Common myeloid progenitor, CD34-positive (primary cell): ENCODE measurements at regions not wholly inside any gene's neighbourhood (a gene's known extent, or its start where the extent isn't known, plus 50 kb on each side); places are given as distances from the start of the nearest gene placed in this dataset.
A peak's percentile ranks its signal among the peaks of the same experiment; 100 is the strongest.

ENCODE experiments used
- CTCF ChIA-PET: fragments of 350-600 bp; sonication (Branson Sonifier 250); formaldehyde crosslinking; loops from one replicate; lab custom pipeline; 2021; ENCODE audit warnings: antibody characterized with exemption; lab: Charles Lee
- POLR2A ChIA-PET: fragments of 350-600 bp; sonication (Branson Sonifier 250); formaldehyde crosslinking; loops from one replicate; lab custom pipeline; 2021; ENCODE audit warnings: antibody characterized with exemption; lab: Charles Lee
- DNase-seq, 3 donors: peaks; one replicate each; pipeline versions ENCODE4 v3.0.0 to v3.0.0-alpha.2; 2013
- H3K27ac ChIP-seq, 2 experiments: 1 replicate in 1 of 2; 2 replicates in 1 of 2; pipeline ENCODE4 v1.7.0; 2013; ENCODE audit warnings: inconsistent platforms in 2 of 2, low read length in 2 of 2, mild to moderate bottlenecking in 2 of 2, low read depth in 1 of 2, moderate library complexity in 1 of 2; ENCODE audit not compliant: severe bottlenecking in 2 of 2, insufficient read depth in 1 of 2, poor library complexity in 1 of 2
- H3K27me3 ChIP-seq, 5 experiments: replicated peaks in 2 of 5; 1 replicate in 3 of 5; 2 replicates in 2 of 5; pipeline versions ENCODE4 v1.6.1 to v1.7.0; 2013; ENCODE audit warnings: low read length in 4 of 5, mild to moderate bottlenecking in 2 of 5, moderate library complexity in 2 of 5, inconsistent platforms in 1 of 5; ENCODE audit not compliant: insufficient read depth in 5 of 5, control insufficient read depth in 4 of 5
- H3K36me3 ChIP-seq, 4 experiments: 1 replicate in 2 of 4; 2 replicates in 2 of 4; pipeline versions ENCODE4 v1.6.1 to v1.7.0; 2013; ENCODE audit warnings: low read length in 3 of 4, control low read depth in 1 of 4, mild to moderate bottlenecking in 1 of 4; ENCODE audit not compliant: control insufficient read depth in 4 of 4, insufficient read depth in 4 of 4
- H3K4me1 ChIP-seq, 4 experiments: 1 replicate in 3 of 4; 2 replicates in 1 of 4; pipeline versions ENCODE4 v1.6.1 to v1.7.1; 2013; ENCODE audit warnings: low read length in 3 of 4, mild to moderate bottlenecking in 3 of 4, control low read depth in 1 of 4, inconsistent platforms in 1 of 4, moderate library complexity in 1 of 4; ENCODE audit not compliant: control insufficient read depth in 4 of 4, insufficient read depth in 4 of 4; ENCODE audit errors: control extremely low read depth in 1 of 4
- H3K4me3 ChIP-seq, 7 experiments: 1 replicate in 4 of 7; 2 replicates in 3 of 7; pipeline versions ENCODE4 v1.5.1 to v1.7.0; 2013; ENCODE audit warnings: mild to moderate bottlenecking in 7 of 7, low read length in 6 of 7, moderate library complexity in 6 of 7, inconsistent platforms in 2 of 7, low read depth in 2 of 7, control low read depth in 1 of 7; ENCODE audit not compliant: insufficient read depth in 4 of 7, control insufficient read depth in 1 of 7; ENCODE audit errors: extremely low read depth in 1 of 7
- H3K9me3 ChIP-seq, 5 experiments: 1 replicate in 4 of 5; 2 replicates in 1 of 5; pipeline versions ENCODE4 v1.6.1 to v1.7.1; 2013; ENCODE audit warnings: low read length in 4 of 5, mild to moderate bottlenecking in 2 of 5, inconsistent platforms in 1 of 5, low read depth in 1 of 5, moderate library complexity in 1 of 5; ENCODE audit not compliant: control insufficient read depth in 4 of 5, insufficient read depth in 2 of 5; ENCODE audit errors: control extremely low read depth in 1 of 5
- WGBS: methylation state at CpG from one replicate; pipeline ENCODE4 v1.1.5; 2013; ENCODE audit not compliant: insufficient coverage; 5-methylcytosine and 5-hydroxymethylcytosine counted together

DNA sequence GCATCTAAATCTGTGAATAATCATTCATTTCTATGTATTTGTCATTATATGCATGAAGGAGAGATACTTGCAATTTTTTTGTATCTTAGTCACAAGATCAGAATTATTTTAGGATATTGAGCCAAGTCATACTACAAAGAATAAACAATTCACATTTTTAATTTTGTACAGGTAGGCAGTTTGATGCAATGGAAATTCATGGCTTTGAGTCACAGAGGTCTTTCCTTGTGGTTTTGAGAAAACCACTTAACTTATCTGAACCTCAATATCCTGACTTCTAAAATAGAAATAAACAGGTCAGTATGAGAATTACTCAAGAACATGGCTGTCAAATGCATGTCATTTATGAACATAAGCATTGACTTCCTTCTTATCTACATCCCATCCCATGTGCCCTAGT lies 221.4 kb upstream of the SLC10A2 start:
- no peak overlapping the region for H3K4me3 ChIP-seq
- ChIA-PET POLR2A (no interaction called here), CTCF (no interaction called here)
- DNase-seq, result peak in 2 of 3 donors; percentile 22 to 67
- H3K9me3 ChIP-seq, result no peaks in the 10 kb centered on the region
- no peak overlapping the region for H3K27ac ChIP-seq
- peaks cover 11 to 28% (median 20%) of the 10 kb centered on the region in 4 experiments for H3K4me1 ChIP-seq
- peaks cover 0 to 4% (median 0%) of the 10 kb centered on the region in 5 experiments for H3K27me3 ChIP-seq
- no peaks in the 10 kb centered on the region for H3K36me3 ChIP-seq

DNA sequence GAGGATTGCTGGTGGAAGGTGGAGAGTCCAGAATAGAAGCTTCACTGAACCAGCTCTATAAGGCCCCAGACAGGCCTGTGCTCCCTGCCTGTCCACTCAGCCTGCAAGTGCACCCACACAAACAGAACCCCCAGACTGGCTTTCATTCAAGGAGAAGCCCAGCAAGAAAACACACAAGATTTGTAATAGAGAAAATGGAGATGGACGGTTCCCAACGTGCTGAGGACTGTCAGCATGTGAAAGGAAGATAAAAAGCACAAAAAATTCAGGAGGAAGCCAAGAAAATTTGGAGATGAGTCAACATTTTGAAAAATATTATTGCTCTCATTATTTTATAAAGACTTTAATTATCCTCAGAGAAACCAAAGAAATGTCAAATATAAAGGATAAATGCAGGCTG lies 218.2 kb upstream of the SLC10A2 start:
- Histone ChIP-seq H3K27ac (no peak overlapping the region), H3K36me3 (no peaks in the 10 kb centered on the region), H3K4me1 (peaks cover 10 to 23% (median 19%) of the 10 kb centered on the region in 4 experiments), H3K4me3 (no peak overlapping the region), H3K9me3 (no peaks in the 10 kb centered on the region), H3K27me3 (peaks cover 0 to 4% (median 0%) of the 10 kb centered on the region in 5 experiments)
- DNase-seq, result no peak
- CTCF ChIA-PET, result no interaction called here
- POLR2A ChIA-PET, result no interaction called here
- WGBS, result no CpG with 5 or more reads among the region's 2 CpGs

GRCh38 chr13:103283451-103283820 lies 217.2 kb upstream of the SLC10A2 start:
- ChIA-PET POLR2A (no interaction called here), CTCF (no interaction called here)
- H3K36me3 ChIP-seq, result no peaks in the 10 kb centered on the region
- 10% methylated on average over 1 of the region's 1 CpG for WGBS
- DNase-seq, result no peak
- peaks cover 0 to 4% (median 0%) of the 10 kb centered on the region in 5 experiments for H3K27me3 ChIP-seq
- H3K9me3 ChIP-seq, result no peaks in the 10 kb centered on the region
- peaks cover 10 to 20% (median 19%) of the 10 kb centered on the region in 4 experiments for H3K4me1 ChIP-seq
- H3K4me3 ChIP-seq, result peak overlapping the region in 1 of 7 experiments; percentile 25
- no peak overlapping the region for H3K27ac ChIP-seq

GRCh38 chr13:103282571-103283450 lies 216.6 kb upstream of the SLC10A2 start:
- no peaks in the 10 kb centered on the region for H3K36me3 ChIP-seq
- H3K9me3 ChIP-seq, result no peaks in the 10 kb centered on the region
- DNase-seq, result peak in 2 of 3 donors; percentile 1 to 25
- H3K27ac ChIP-seq, result no peak overlapping the region
- peaks cover 0 to 4% (median 0%) of the 10 kb centered on the region in 5 experiments for H3K27me3 ChIP-seq
- ChIA-PET CTCF (no interaction called here), POLR2A (no interaction called here)
- peak overlapping the region in 1 of 7 experiments; percentile 25 for H3K4me3 ChIP-seq
- WGBS, result 26% methylated on average over 12 of the region's 14 CpGs
- peaks cover 5 to 13% (median 13%) of the 10 kb centered on the region in 4 experiments for H3K4me1 ChIP-seq

DNA sequence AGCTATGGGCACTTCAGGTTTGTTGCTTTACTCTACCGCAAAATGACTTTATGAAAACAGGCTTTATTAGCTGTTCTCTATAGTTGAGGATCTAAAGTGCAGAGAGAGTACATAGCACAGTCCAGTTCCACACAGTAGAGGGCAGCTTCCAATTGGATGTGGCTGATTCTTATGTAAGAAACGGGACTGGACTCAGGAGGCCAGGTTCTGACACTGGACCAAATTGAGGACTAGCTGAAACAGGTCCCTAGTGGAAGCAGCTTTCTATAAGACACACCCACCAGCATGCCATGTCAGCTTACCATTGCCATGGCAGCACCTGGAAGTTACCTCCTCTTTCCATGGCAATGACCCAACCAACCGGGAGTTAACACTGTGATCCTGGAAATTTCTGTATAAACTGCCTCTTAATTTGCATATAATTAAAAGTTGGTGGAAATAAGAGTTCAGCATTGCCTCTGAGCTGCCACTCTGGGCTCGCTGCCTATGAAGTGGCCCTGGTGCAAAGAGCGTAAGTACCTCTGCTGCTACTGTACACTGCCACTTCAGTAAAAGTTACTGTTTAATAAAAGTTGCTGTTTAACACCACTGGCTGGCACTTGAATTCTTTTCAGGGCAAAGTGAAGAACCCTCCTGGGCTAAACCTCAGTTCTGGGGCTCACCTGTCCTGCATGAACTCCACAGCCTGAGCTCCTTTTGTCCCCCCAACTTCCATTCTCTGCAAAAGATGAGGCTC lies 211.9 kb upstream of the SLC10A2 start:
- Histone ChIP-seq H3K36me3 (no peaks in the 10 kb centered on the region), H3K4me3 (no peak overlapping the region), H3K9me3 (no peaks in the 10 kb centered on the region), H3K4me1 (peaks cover 4 to 7% (median 6%) of the 10 kb centered on the region in 4 experiments), H3K27me3 (peaks cover 0 to under 1% (median 0%) of the 10 kb centered on the region in 5 experiments), H3K27ac (no peak overlapping the region)
- ChIA-PET POLR2A (no interaction called here), CTCF (interaction anchor here (0.6 kb wide), 1 partner anchor 91 kb away, joined by 3 read pairs; no protein-coding TSS in a partner anchor)
- 76% methylated on average over 4 of the region's 5 CpGs for WGBS
- no peak for DNase-seq

GRCh38 chr13:103276775-103277498 lies 210.7 kb upstream of the SLC10A2 start:
- H3K4me1 ChIP-seq, result no peaks in the 10 kb centered on the region
- H3K9me3 ChIP-seq, result no peaks in the 10 kb centered on the region
- H3K36me3 ChIP-seq, result no peaks in the 10 kb centered on the region
- no peak for DNase-seq
- POLR2A ChIA-PET, result no interaction called here
- H3K27me3 ChIP-seq, result no peaks in the 10 kb centered on the region
- H3K4me3 ChIP-seq, result no peak overlapping the region
- WGBS, result 100% methylated on average over 4 of the region's 8 CpGs
- CTCF ChIA-PET, result no interaction called here
- H3K27ac ChIP-seq, result no peak overlapping the region
